Hypothalamus (tissue), 51 donors: ENCODE measurements at regions not wholly inside any gene's neighbourhood (a gene's known extent, or its start where the extent isn't known, plus 50 kb on each side); places are given as distances from the start of the nearest gene placed in this dataset.
"Not testable (repeated sequence)": the region's sequence is repeated elsewhere in the genome, so short reads cannot be mapped to it uniquely, and the experiment has no call there.

Experiments used
- DNase-seq, 51 donors: peaks; one replicate each; lab custom pipeline; 2025; lab: John Stamatoyannopoulos, UW

- DNase-seq: no peak
Observed at GRCh38 chr12:4158306-4158705, 115.3 kb upstream of the CCND2 start.

- no peak for DNase-seq
Observed at GRCh38 chr12:4157122-4157521, 116.4 kb upstream of the CCND2 start.

GRCh38 chr12:4156317-4156716 is 117.2 kb upstream of the CCND2 start:
- no peak for DNase-seq

- no peak for DNase-seq
Observed at GRCh38 chr12:4154672-4155225, 118.8 kb upstream of the CCND2 start.

GRCh38 chr12:4153343-4153892 is 120.1 kb upstream of the CCND2 start:
- no peak for DNase-seq

- no peak for DNase-seq
Observed at GRCh38 chr12:4152145-4152795, 121.3 kb upstream of the CCND2 start.

- DNase-seq: no peak
Observed at GRCh38 chr12:4151362-4152121, 122.0 kb upstream of the CCND2 start.

- not testable (repeated sequence) for DNase-seq
Observed at GRCh38 chr12:4150355-4150754, 123.2 kb upstream of the CCND2 start.

GRCh38 chr12:4148418-4149056 is 125.0 kb upstream of the CCND2 start:
- peak in 19 of 51 donors; percentile 7 to 36 (median 26) for DNase-seq

- DNase-seq: no peak
Observed at GRCh38 chr12:4147031-4147481, 126.5 kb upstream of the CCND2 start.

- DNase-seq: no peak
Observed at GRCh38 chr12:4145990-4146859, 127.3 kb upstream of the CCND2 start.

GRCh38 chr12:4144676-4145075 is 128.9 kb upstream of the CCND2 start:
- no peak for DNase-seq

GRCh38 chr12:4143896-4144295 is 129.7 kb upstream of the CCND2 start:
- no peak for DNase-seq

- no peak for DNase-seq
Observed at GRCh38 chr12:4141348-4142270, 132.0 kb upstream of the CCND2 start.

- no peak for DNase-seq
Observed at GRCh38 chr12:4140581-4141301, 132.8 kb upstream of the CCND2 start.

GRCh38 chr12:4139191-4139590 is 134.4 kb upstream of the CCND2 start:
- DNase-seq: no peak

GRCh38 chr12:4138532-4138931 is 135.0 kb upstream of the CCND2 start:
- not testable (repeated sequence) for DNase-seq

GRCh38 chr12:4138051-4138450 is 135.5 kb upstream of the CCND2 start:
- no peak for DNase-seq
